ENCODE measurements at regions not wholly inside any gene's neighbourhood (a gene's known extent, or its start where the extent isn't known, plus 50 kb on each side); places are given as distances from the start of the nearest gene placed in this dataset.

DNA sequence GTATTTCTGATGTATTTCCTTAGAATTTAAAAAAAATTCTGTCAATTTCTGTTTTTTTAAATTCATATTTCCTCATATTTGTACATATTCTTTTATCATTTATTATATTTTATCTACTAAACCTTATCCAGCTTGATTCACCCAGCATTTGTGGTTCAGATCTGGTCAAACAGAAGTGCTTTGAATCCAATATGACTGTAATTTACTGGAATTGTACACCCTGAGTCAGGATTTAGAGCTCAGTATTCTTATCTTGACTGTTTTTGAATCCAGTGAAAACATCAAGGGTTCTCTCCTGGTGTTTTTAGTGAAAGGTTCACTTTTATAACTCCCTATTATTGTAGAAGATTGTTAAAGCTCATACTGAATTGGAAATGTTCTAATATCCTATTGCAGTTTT is 1077.0 kb upstream of the NCAM2 start:
- intact Hi-C loops (cut with DNase I): no loop called here
- Histone ChIP-seq H3K27ac (no peak overlapping the region), H3K9me3 (no peaks in the 10 kb centered on the region), H3K27me3 (no peaks in the 10 kb centered on the region), H3K36me3 (no peaks in the 10 kb centered on the region), H3K4me3 (no peak overlapping the region), H3K4me1 (no peaks in the 10 kb centered on the region)
- ATAC-seq (no peak), DNase-seq (no peak)
- TF ChIP-seq, protein P1, sequence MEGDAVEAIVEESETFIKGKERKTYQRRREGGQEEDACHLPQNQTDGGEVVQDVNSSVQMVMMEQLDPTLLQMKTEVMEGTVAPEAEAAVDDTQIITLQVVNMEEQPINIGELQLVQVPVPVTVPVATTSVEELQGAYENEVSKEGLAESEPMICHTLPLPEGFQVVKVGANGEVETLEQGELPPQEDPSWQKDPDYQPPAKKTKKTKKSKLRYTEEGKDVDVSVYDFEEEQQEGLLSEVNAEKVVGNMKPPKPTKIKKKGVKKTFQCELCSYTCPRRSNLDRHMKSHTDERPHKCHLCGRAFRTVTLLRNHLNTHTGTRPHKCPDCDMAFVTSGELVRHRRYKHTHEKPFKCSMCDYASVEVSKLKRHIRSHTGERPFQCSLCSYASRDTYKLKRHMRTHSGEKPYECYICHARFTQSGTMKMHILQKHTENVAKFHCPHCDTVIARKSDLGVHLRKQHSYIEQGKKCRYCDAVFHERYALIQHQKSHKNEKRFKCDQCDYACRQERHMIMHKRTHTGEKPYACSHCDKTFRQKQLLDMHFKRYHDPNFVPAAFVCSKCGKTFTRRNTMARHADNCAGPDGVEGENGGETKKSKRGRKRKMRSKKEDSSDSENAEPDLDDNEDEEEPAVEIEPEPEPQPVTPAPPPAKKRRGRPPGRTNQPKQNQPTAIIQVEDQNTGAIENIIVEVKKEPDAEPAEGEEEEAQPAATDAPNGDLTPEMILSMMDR (IDR thresholded peaks at IDR 0.05): no peak

DNA sequence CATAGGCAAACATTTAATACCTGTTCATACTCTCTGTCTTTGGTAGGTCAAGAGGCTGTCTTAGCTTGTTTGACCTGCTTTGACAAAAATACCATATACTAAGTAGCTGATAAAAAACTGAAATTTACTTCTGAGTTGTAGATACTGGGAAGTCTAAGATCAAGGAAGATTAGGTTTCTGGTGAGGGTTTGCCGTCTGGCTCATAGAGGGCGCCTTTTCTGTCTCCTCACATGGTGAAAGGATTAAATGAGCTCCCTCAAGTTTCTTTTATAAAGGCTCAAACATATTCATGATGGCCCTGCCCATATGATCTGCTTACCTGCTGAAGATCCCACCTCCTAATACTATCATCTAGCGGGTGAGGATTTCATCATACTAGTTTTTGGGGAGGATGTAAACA is 1076.1 kb upstream of the NCAM2 start:
- no peak overlapping the region for H3K4me3 ChIP-seq
- H3K9me3 ChIP-seq: no peaks in the 10 kb centered on the region
- intact Hi-C loops (cut with DNase I): no loop called here
- H3K4me1 ChIP-seq: no peaks in the 10 kb centered on the region
- TF ChIP-seq, protein P1 (IDR thresholded peaks at IDR 0.05): no peak
- no peaks in the 10 kb centered on the region for H3K36me3 ChIP-seq
- H3K27me3 ChIP-seq: no peaks in the 10 kb centered on the region
- no peak for DNase-seq
- H3K27ac ChIP-seq: no peak overlapping the region
- ATAC-seq: no peak

DNA sequence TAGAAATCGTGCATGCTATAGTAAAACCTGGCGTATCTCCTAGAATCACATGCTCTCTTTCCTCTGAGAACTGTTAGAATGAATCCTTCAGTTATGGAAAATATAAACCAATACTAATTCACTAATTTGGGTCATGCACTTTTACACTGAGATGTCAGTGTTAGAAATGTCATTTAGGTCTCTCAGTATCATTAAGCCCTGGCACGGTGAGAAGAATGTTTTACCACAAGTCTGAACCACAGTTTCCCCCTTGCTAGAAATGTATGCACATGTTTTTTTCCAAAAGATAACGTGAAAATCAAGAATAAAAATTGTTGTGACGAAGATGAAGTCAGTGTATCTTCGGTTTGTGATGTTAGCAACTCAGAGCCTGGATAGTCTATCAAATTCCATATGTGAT is 1062.7 kb upstream of the NCAM2 start:
- H3K27ac ChIP-seq: no peak overlapping the region
- no peaks in the 10 kb centered on the region for H3K27me3 ChIP-seq
- TF ChIP-seq, protein P1 (IDR thresholded peaks at IDR 0.05): no peak
- intact Hi-C loops (cut with DNase I): no loop called here
- no peaks in the 10 kb centered on the region for H3K36me3 ChIP-seq
- no peak overlapping the region for H3K4me3 ChIP-seq
- H3K9me3 ChIP-seq: no peaks in the 10 kb centered on the region
- no peaks in the 10 kb centered on the region for H3K4me1 ChIP-seq
- ATAC-seq (no peak), DNase-seq (no peak)

GRCh38 chr21:19937619-19938018 is 1060.6 kb upstream of the NCAM2 start:
- H3K4me1 ChIP-seq: no peaks in the 10 kb centered on the region
- intact Hi-C loops (cut with DNase I): no loop called here
- TF ChIP-seq, protein P1 (IDR thresholded peaks at IDR 0.05): no peak
- H3K27me3 ChIP-seq: no peaks in the 10 kb centered on the region
- no peak overlapping the region for H3K4me3 ChIP-seq
- DNase-seq: no peak
- H3K36me3 ChIP-seq: no peaks in the 10 kb centered on the region
- H3K27ac ChIP-seq: no peak overlapping the region
- H3K9me3 ChIP-seq: no peaks in the 10 kb centered on the region
- ATAC-seq: no peak

DNA sequence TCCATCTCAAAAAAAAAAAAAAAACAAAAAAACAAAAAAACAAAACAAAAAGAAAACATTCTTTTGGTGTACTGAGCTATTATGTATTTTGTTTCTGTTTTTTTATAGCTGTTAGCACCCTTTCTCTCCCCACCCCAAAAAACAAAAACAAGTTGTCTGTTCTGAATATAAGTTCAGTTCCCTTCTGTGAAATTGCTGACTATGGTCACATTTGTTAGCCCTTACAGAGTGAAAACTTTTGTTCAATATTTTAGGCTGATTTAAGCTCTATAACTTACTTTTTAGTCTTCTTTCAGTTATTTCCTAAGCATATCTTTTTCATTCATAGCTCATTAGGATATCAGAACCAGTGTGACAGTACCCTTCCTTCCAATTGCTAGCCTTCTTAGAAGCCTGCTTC is 1056.6 kb upstream of the NCAM2 start:
- Histone ChIP-seq H3K27ac (no peak overlapping the region), H3K27me3 (no peaks in the 10 kb centered on the region), H3K4me3 (no peak overlapping the region), H3K9me3 (no peaks in the 10 kb centered on the region), H3K4me1 (no peaks in the 10 kb centered on the region), H3K36me3 (no peaks in the 10 kb centered on the region)
- no peak for DNase-seq
- intact Hi-C loops (cut with DNase I): no loop called here
- ATAC-seq: no peak
- TF ChIP-seq, protein P1 (IDR thresholded peaks at IDR 0.05): no peak

DNA sequence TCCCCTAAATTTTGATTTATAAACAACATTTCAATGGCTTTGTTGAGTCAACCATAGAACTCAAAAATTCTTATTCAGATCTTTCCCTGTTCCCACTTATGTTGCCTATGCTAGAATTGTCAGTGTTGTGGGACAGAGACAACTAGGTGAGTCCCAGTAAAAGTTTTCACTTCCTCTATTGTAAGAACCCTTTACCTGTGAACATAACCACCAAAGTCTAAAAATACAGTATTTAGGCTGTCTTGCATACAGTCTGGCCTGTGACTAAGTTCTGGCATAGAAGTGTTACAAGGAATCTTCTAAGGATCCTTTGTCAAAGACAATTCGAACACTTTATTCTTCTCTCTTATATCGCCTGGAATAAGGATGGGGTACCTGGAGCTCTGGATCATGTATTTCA is 1047.9 kb upstream of the NCAM2 start:
- ATAC-seq (no peak), DNase-seq (no peak)
- Histone ChIP-seq H3K36me3 (no peaks in the 10 kb centered on the region), H3K27me3 (no peaks in the 10 kb centered on the region), H3K4me1 (no peaks in the 10 kb centered on the region), H3K9me3 (no peaks in the 10 kb centered on the region), H3K27ac (no peak overlapping the region), H3K4me3 (no peak overlapping the region)
- intact Hi-C loops (cut with DNase I): no loop called here
- TF ChIP-seq, protein P1 (IDR thresholded peaks at IDR 0.05): no peak
